PC-3 (cell line): ENCODE measurements at regions not wholly inside any gene's neighbourhood (a gene's known extent, or its start where the extent isn't known, plus 50 kb on each side); places are given as distances from the start of the nearest gene placed in this dataset.
A peak's percentile ranks its signal among the peaks of the same experiment; 100 is the strongest.

Experiments used
- ATAC-seq: fragments of 200-7000 bp; cut with Tn5 transposase; 2 replicates; pipeline ENCODE4 v1.9.1; 2020; ENCODE audit warnings: mild to moderate bottlenecking, moderate library complexity
- BruUV-seq: library from RNA; stranded (reverse); fragments of 400-500 nt; replicated peaks from 2 replicates; lab custom pipeline; 2021; lab: Mats Ljungman, UMichigan
- CTCF ChIA-PET: fragments of 300-600 bp; sonication (Branson Sonifier 250); formaldehyde crosslinking; loops from one replicate; lab custom pipeline; 2022; ENCODE audit warnings: antibody characterized with exemption; lab: Charles Lee
- POLR2A ChIA-PET: fragments of 300-600 bp; sonication (Branson Sonifier 250); formaldehyde crosslinking; loops from one replicate; lab custom pipeline; 2022; ENCODE audit warnings: antibody characterized with exemption; ENCODE audit not compliant: unreplicated experiment; lab: Charles Lee
- DNase-seq: peaks from one replicate; pipeline ENCODE4 v3.0.0-alpha.2; 2015
- H2AFZ ChIP-seq: fragments of 300-600 bp; sonication (generic); 2 replicates; pipeline ENCODE4 v1.6.0; 2016; ENCODE audit warnings: antibody characterized with exemption, low read length
- H3F3A ChIP-seq: fragments of 300-600 bp; sonication (generic); one replicate; pipeline ENCODE4 v1.6.0; 2017; ENCODE audit warnings: antibody characterized with exemption, low read length, control low read depth, mild to moderate bottlenecking; ENCODE audit not compliant: unreplicated experiment
- H3K27ac ChIP-seq: fragments of 300-600 bp; sonication (generic); 2 replicates; pipeline ENCODE4 v1.5.1; 2016; ENCODE audit warnings: mild to moderate bottlenecking, low read length
- H3K27me3 ChIP-seq: fragments of 300-600 bp; sonication (generic); 2 replicates; pipeline ENCODE4 v1.6.1; 2016; ENCODE audit warnings: low read length, mixed read lengths
- H3K36me3 ChIP-seq: fragments of 300-600 bp; sonication (generic); 2 replicates; pipeline ENCODE4 v1.6.1; 2016; ENCODE audit warnings: low read depth, mixed run types, low read length, mixed read lengths
- H3K4me1 ChIP-seq: fragments of 300-600 bp; sonication (generic); 2 replicates; pipeline ENCODE4 v1.5.1; 2016; ENCODE audit warnings: low read length; ENCODE audit not compliant: insufficient read depth
- H3K4me2 ChIP-seq: fragments of 300-600 bp; sonication (generic); 2 replicates; pipeline ENCODE4 v1.6.0; 2016; ENCODE audit warnings: low read length
- H3K4me3 ChIP-seq: fragments of 300-600 bp; sonication (generic); 2 replicates; pipeline ENCODE4 v1.5.1; 2016; ENCODE audit warnings: mild to moderate bottlenecking, low read length, mixed read lengths
- H3K79me2 ChIP-seq: fragments of 300-600 bp; sonication (generic); 2 replicates; pipeline ENCODE4 v1.6.1; 2017; ENCODE audit warnings: low read length, mixed read lengths
- H3K9ac ChIP-seq: fragments of 300-600 bp; sonication (generic); 2 replicates; pipeline ENCODE4 v1.6.0; 2016; ENCODE audit warnings: mild to moderate bottlenecking, low read length
- H3K9me2 ChIP-seq: fragments of 300-600 bp; sonication (generic); replicated peaks from 2 replicates; pipeline ENCODE4 v1.6.1; 2016; ENCODE audit warnings: mixed run types, low read length, mixed read lengths
- H3K9me3 ChIP-seq: fragments of 300-600 bp; sonication (generic); 2 replicates; pipeline ENCODE4 v1.6.1; 2016; ENCODE audit warnings: low read length, mixed read lengths
- H4K20me1 ChIP-seq: fragments of 300-600 bp; sonication (generic); 2 replicates; pipeline ENCODE4 v1.6.1; 2016; ENCODE audit warnings: low read length, mixed read lengths
- CTCF ChIP-seq: fragments of 300-600 bp; sonication (generic); conservative IDR thresholded peaks from 2 replicates; pipeline ENCODE4 v1.5.1; 2017; ENCODE audit warnings: antibody characterized with exemption, low read depth, mild to moderate bottlenecking, low read length
- EZH2 ChIP-seq: fragments of 300-600 bp; sonication (generic); IDR thresholded peaks from one replicate; pipeline ENCODE4 v1.6.1; 2017; ENCODE audit warnings: antibody characterized with exemption, mild to moderate bottlenecking, low read length; ENCODE audit not compliant: unreplicated experiment
- EZH2phosphoT487 ChIP-seq: fragments of 300-600 bp; sonication (generic); IDR thresholded peaks from 2 replicates; pipeline ENCODE4 v1.6.1; 2018; ENCODE audit warnings: mild to moderate bottlenecking, antibody characterized with exemption, low read length, borderline replicate concordance
- intact Hi-C: fragments of 100-400 bp; cut with micrococcal nuclease; formaldehyde crosslinking; loops from 2 replicates; pipeline ENCODE4 v1.9.0; 2023

GRCh38 chr18:26757263-26758019 lies 108.1 kb downstream of the AQP4 start:
- Histone ChIP-seq H3K27me3 (no peaks in the 10 kb centered on the region), H2AFZ (no peak overlapping the region), H3K9me3 (no peaks in the 10 kb centered on the region), H3K27ac (no peak overlapping the region), H3F3A (no peaks in the 10 kb centered on the region), H3K4me1 (no peaks in the 10 kb centered on the region), H3K9me2 (no peaks in the 10 kb centered on the region), H3K4me3 (no peak overlapping the region), H3K9ac (no peak overlapping the region), H3K4me2 (no peak overlapping the region), H4K20me1 (no peaks in the 10 kb centered on the region), H3K36me3 (no peaks in the 10 kb centered on the region), H3K79me2 (no peaks in the 10 kb centered on the region)
- POLR2A ChIA-PET = no interaction called here
- intact Hi-C loops = no loop called here
- BruUV-seq = no TSS peak
- CTCF ChIA-PET = no interaction called here
- TF ChIP-seq EZH2phosphoT487 (no peak), EZH2 (no peak), CTCF (no peak)
- ATAC-seq = no peak
- DNase-seq = no peak

- CTCF ChIA-PET = interaction anchor here (0.5 to 0.7 kb wide), 3 partner anchors 208 to 373 kb away, joined by 4 read pairs; no protein-coding TSS in a partner anchor
- Histone ChIP-seq H3K9me2 (no peaks in the 10 kb centered on the region), H3K27ac (no peak overlapping the region), H3K27me3 (no peaks in the 10 kb centered on the region), H3K4me2 (no peak overlapping the region), H3K4me3 (no peak overlapping the region), H3K79me2 (no peaks in the 10 kb centered on the region), H2AFZ (no peak overlapping the region), H3K36me3 (no peaks in the 10 kb centered on the region), H3K4me1 (no peaks in the 10 kb centered on the region), H3F3A (no peaks in the 10 kb centered on the region), H3K9me3 (no peaks in the 10 kb centered on the region), H4K20me1 (no peaks in the 10 kb centered on the region), H3K9ac (no peak overlapping the region)
- ATAC-seq (no peak), DNase-seq (no peak)
- BruUV-seq = no TSS peak
- POLR2A ChIA-PET = no interaction called here
- TF ChIP-seq CTCF (no peak), EZH2phosphoT487 (no peak), EZH2 (no peak)
- intact Hi-C loops = no loop called here
Measured at GRCh38 chr18:26756556-26756955, 109.0 kb downstream of the AQP4 start.

GRCh38 chr18:26746826-26747475 lies 118.6 kb downstream of the AQP4 start:
- H3K4me3 ChIP-seq = peak overlapping the region; percentile 53
- H3K27me3 ChIP-seq = no peaks in the 10 kb centered on the region
- peak; percentile 72 for ATAC-seq
- H3K4me2 ChIP-seq = peak overlapping the region; percentile 80
- no TSS peak for BruUV-seq
- no peak overlapping the region for H2AFZ ChIP-seq
- no peaks in the 10 kb centered on the region for H4K20me1 ChIP-seq
- intact Hi-C loops = loop anchor here (1.0 to 5.0 kb wide), 3 partner anchors 91 to 266 kb away; partner anchors contain the start of gene KCTD1
- no peaks in the 10 kb centered on the region for H3K79me2 ChIP-seq
- POLR2A ChIA-PET = no interaction called here
- H3F3A ChIP-seq = peaks cover 6% of the 10 kb centered on the region
- H3K4me1 ChIP-seq = peaks cover 41% of the 10 kb centered on the region
- DNase-seq = peak; percentile 80
- TF ChIP-seq EZH2 (no peak), CTCF (no peak), EZH2phosphoT487 (no peak)
- H3K9me2 ChIP-seq = no peaks in the 10 kb centered on the region
- no peaks in the 10 kb centered on the region for H3K36me3 ChIP-seq
- no peaks in the 10 kb centered on the region for H3K9me3 ChIP-seq
- H3K27ac ChIP-seq = peak overlapping the region; percentile 94
- CTCF ChIA-PET = interaction anchor here (0.7 kb wide), 1 partner anchor 260 kb away, joined by 3 read pairs; no protein-coding TSS in a partner anchor
- peak overlapping the region; percentile 62 for H3K9ac ChIP-seq
